ENCODE measurements at regions not wholly inside any gene's neighbourhood (a gene's known extent, or its start where the extent isn't known, plus 50 kb on each side); places are given as distances from the start of the nearest gene placed in this dataset.

- no peak for DNase-seq
Observed at GRCh38 chr9:23324511-23324910, 501.5 kb downstream of the ELAVL2 start.

- DNase-seq, result no peak
Observed at GRCh38 chr9:23326597-23326996, 499.4 kb downstream of the ELAVL2 start.

- no peak for DNase-seq
Observed at GRCh38 chr9:23341346-23341745, 484.7 kb downstream of the ELAVL2 start.

GRCh38 chr9:23342291-23342690 lies 483.7 kb downstream of the ELAVL2 start:
- peak; percentile 20 for DNase-seq

GRCh38 chr9:23343226-23343625 lies 482.8 kb downstream of the ELAVL2 start:
- no peak for DNase-seq

- no peak for DNase-seq
Observed at GRCh38 chr9:23361096-23361495, 464.9 kb downstream of the ELAVL2 start.

GRCh38 chr9:23372703-23373102 lies 453.3 kb downstream of the ELAVL2 start:
- DNase-seq, result no peak

- peak; percentile 0 for DNase-seq
Observed at GRCh38 chr9:23375511-23375910, 450.5 kb downstream of the ELAVL2 start.

- DNase-seq, result no peak
Observed at GRCh38 chr9:23379842-23380241, 446.2 kb downstream of the ELAVL2 start.

- no peak for DNase-seq
Observed at GRCh38 chr9:23380821-23381220, 445.2 kb downstream of the ELAVL2 start.

GRCh38 chr9:23382418-23382817 lies 443.6 kb downstream of the ELAVL2 start:
- DNase-seq, result no peak

GRCh38 chr9:23394189-23394588 lies 431.9 kb downstream of the ELAVL2 start:
- DNase-seq, result no peak

- DNase-seq, result no peak
Observed at GRCh38 chr9:23408874-23409273, 417.2 kb downstream of the ELAVL2 start.

- DNase-seq, result no peak
Observed at GRCh38 chr9:23412046-23412445, 414.0 kb downstream of the ELAVL2 start.

GRCh38 chr9:23412458-23412857 lies 413.6 kb downstream of the ELAVL2 start:
- DNase-seq, result no peak

- no peak for DNase-seq
Observed at GRCh38 chr9:23413541-23413940, 412.5 kb downstream of the ELAVL2 start.

- no peak for DNase-seq
Observed at GRCh38 chr9:23423999-23424398, 402.0 kb downstream of the ELAVL2 start.

GRCh38 chr9:23426144-23426543 lies 399.9 kb downstream of the ELAVL2 start:
- no peak for DNase-seq

GRCh38 chr9:23431459-23431858 lies 394.6 kb downstream of the ELAVL2 start:
- no peak for DNase-seq

- no peak for DNase-seq
Observed at GRCh38 chr9:23434654-23435053, 391.4 kb downstream of the ELAVL2 start.

GRCh38 chr9:23438299-23438907 lies 387.6 kb downstream of the ELAVL2 start:
- DNase-seq, result no peak

- no peak for DNase-seq
Observed at GRCh38 chr9:23441275-23441674, 384.8 kb downstream of the ELAVL2 start.

- DNase-seq, result no peak
Observed at GRCh38 chr9:23444658-23445057, 381.4 kb downstream of the ELAVL2 start.

- no peak for DNase-seq
Observed at GRCh38 chr9:23447166-23447565, 378.9 kb downstream of the ELAVL2 start.

- no peak for DNase-seq
Observed at GRCh38 chr9:23447944-23448343, 378.1 kb downstream of the ELAVL2 start.
